GM23338 (cell line): ENCODE measurements at regions not wholly inside any gene's neighbourhood (a gene's known extent, or its start where the extent isn't known, plus 50 kb on each side); places are given as distances from the start of the nearest gene placed in this dataset.

ENCODE experiments used
- ATAC-seq: fragments of 200-7000 bp; cut with Tn5 transposase; 3 replicates; pipeline ENCODE4 v1.9.1; 2020
- DNase-seq: peaks from one replicate; pipeline ENCODE4 v3.0.0-alpha.2; 2015; ENCODE audit warnings: low spot score
- H2AFZ ChIP-seq: fragments of 200-600 bp; sonication (generic); 2 replicates; pipeline ENCODE4 v1.8.0; 2016; ENCODE audit warnings: antibody characterized with exemption, mild to moderate bottlenecking, moderate library complexity
- H3F3A ChIP-seq: fragments of 200-600 bp; sonication (generic); replicated peaks from 2 replicates; pipeline ENCODE4 v1.8.0; 2017; ENCODE audit warnings: antibody characterized with exemption, mixed run types, low read depth
- H3K27ac ChIP-seq: fragments of 200-600 bp; sonication (generic); 2 replicates; pipeline ENCODE4 v1.6.1; 2016; ENCODE audit warnings: low read depth
- H3K27me3 ChIP-seq: fragments of 200-600 bp; sonication (generic); 2 replicates; pipeline ENCODE4 v1.8.0; 2016; ENCODE audit warnings: mild to moderate bottlenecking, mixed run types, moderate library complexity; ENCODE audit not compliant: insufficient read depth
- H3K36me3 ChIP-seq: fragments of 200-600 bp; sonication (generic); 2 replicates; pipeline ENCODE4 v1.8.0; 2016; ENCODE audit warnings: mild to moderate bottlenecking; ENCODE audit not compliant: insufficient read depth
- H3K4me1 ChIP-seq: fragments of 200-600 bp; sonication (generic); 2 replicates; pipeline ENCODE4 v1.8.0; 2016; ENCODE audit warnings: mild to moderate bottlenecking, moderate library complexity; ENCODE audit not compliant: insufficient read depth
- H3K4me2 ChIP-seq: fragments of 200-600 bp; sonication (generic); 2 replicates; pipeline ENCODE4 v1.7.1; 2017; ENCODE audit warnings: mixed run types
- H3K4me3 ChIP-seq: fragments of 200-600 bp; sonication (generic); 2 replicates; pipeline ENCODE4 v1.6.1; 2016; ENCODE audit warnings: mixed run types
- H3K79me2 ChIP-seq: fragments of 200-600 bp; sonication (generic); replicated peaks from 2 replicates; pipeline ENCODE4 v1.8.0; 2017; ENCODE audit warnings: mild to moderate bottlenecking; ENCODE audit not compliant: insufficient read depth
- H3K9me2 ChIP-seq: fragments of 200-600 bp; sonication (generic); 2 replicates; pipeline ENCODE4 v1.8.0; 2017; ENCODE audit not compliant: insufficient read depth
- H4K20me1 ChIP-seq: fragments of 200-600 bp; sonication (generic); replicated peaks from 2 replicates; pipeline ENCODE4 v1.8.0; 2017; ENCODE audit warnings: mild to moderate bottlenecking; ENCODE audit not compliant: insufficient read depth
- H3K27ac Mint-ChIP-seq: 2 replicates; pipeline ENCODE4 v1.8.0; 2020; ENCODE audit warnings: inconsistent platforms, mild to moderate bottlenecking, moderate library complexity, mixed read lengths
- H3K27me3 Mint-ChIP-seq: 3 replicates; pipeline ENCODE4 v1.8.0; 2022; ENCODE audit warnings: low read depth, mild to moderate bottlenecking, moderate library complexity, mixed read lengths, inconsistent platforms; ENCODE audit not compliant: insufficient read depth, poor library complexity
- H3K36me3 Mint-ChIP-seq: 3 replicates; pipeline ENCODE4 v1.8.0; 2021; ENCODE audit warnings: low read depth, mild to moderate bottlenecking, inconsistent platforms, moderate library complexity, mixed read lengths
- H3K4me1 Mint-ChIP-seq: 3 replicates; pipeline ENCODE4 v1.8.0; 2020; ENCODE audit warnings: mild to moderate bottlenecking, inconsistent platforms, mixed read lengths
- H3K4me3 Mint-ChIP-seq: 3 replicates; pipeline ENCODE4 v1.8.0; 2021; ENCODE audit warnings: moderate library complexity, mild to moderate bottlenecking, inconsistent platforms, mixed read lengths
- H3K9me3 Mint-ChIP-seq: 3 replicates; pipeline ENCODE4 v1.8.0; 2020; ENCODE audit warnings: moderate library complexity, mild to moderate bottlenecking, inconsistent platforms, mixed read lengths
- CREB1 ChIP-seq: fragments of 250-450 bp; sonication (Bioruptor Pico); IDR thresholded peaks from 2 replicates; pipeline ENCODE4 v1.5.0; 2020; ENCODE audit warnings: low read depth, mild to moderate bottlenecking, moderate library complexity
- CTCF ChIP-seq, 2 experiments: fragments of 200-600 bp in 1 of 2; sonication (generic) in 1 of 2; conservative IDR thresholded peaks; 2 replicates each; pipeline versions ENCODE4 v1.5.1 to v1.6.1; 2016 to 2017; ENCODE audit warnings: antibody characterized with exemption in 2 of 2, low read depth in 2 of 2, mild to moderate bottlenecking in 2 of 2, moderate library complexity in 1 of 2
- ETS1 ChIP-seq: IDR thresholded peaks from 2 replicates; pipeline ENCODE4 v1.6.1; 2016; ENCODE audit warnings: antibody characterized with exemption
- EZH2phosphoT487 ChIP-seq: fragments of 200-600 bp; sonication (generic); IDR thresholded peaks from one replicate; pipeline ENCODE4 v1.8.1; 2018; ENCODE audit warnings: antibody characterized with exemption; ENCODE audit not compliant: unreplicated experiment
- STAT1 ChIP-seq: IDR thresholded peaks from one replicate; pipeline ENCODE4 v1.6.1; 2016; ENCODE audit warnings: antibody characterized with exemption; ENCODE audit not compliant: unreplicated experiment
- ZNF114 ChIP-seq: fragments of 250-450 bp; sonication (Bioruptor Pico); IDR thresholded peaks from 2 replicates; pipeline ENCODE4 v1.5.0; 2020; ENCODE audit warnings: mild to moderate bottlenecking, moderate library complexity
- TF ChIP-seq, protein P1 (sequence below): fragments of 250-450 bp; sonication (Bioruptor Pico); IDR thresholded peaks from 2 replicates; pipeline ENCODE4 v1.5.0; 2020; ENCODE audit warnings: mild to moderate bottlenecking, moderate library complexity

DNA sequence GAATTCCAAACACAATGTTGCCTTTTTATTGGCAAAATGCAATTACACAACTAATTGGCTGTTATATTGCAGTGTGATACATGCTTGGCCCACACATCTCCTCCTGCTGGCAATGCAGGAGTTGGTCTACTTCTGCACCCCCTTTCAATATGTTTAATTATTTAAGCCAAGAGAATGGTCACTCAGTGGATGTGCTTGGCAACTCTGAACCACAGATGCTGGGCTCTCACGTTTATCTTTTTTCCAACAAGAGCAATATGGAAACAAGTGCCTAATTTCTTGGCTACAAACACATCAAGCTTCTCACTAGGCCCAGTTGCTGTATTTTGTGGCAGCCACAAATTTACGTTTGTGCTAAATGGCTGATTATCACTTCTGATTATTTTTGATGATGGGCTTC is 1149.2 kb upstream of the CELF2 start:
- peak in 1 of 2 experiments; percentile 19; a peak in 1 of 4 replicates for TF ChIP-seq CTCF (conservative IDR thresholded peaks at IDR 0.05; ENCODE audit: low read depth in 2 of 2)
- TF ChIP-seq ETS1 = no peak
- no peak overlapping the region for H2AFZ ChIP-seq
- Mint-ChIP-seq H3K36me3 (no peaks in the 10 kb centered on the region), H3K27me3 (no peaks in the 10 kb centered on the region), H3K27ac (no peak overlapping the region), H3K4me1 (no peaks in the 10 kb centered on the region), H3K9me3 (no peaks in the 10 kb centered on the region), H3K4me3 (no peak overlapping the region)
- no peak overlapping the region for H3K4me3 ChIP-seq
- H3K27ac ChIP-seq = no peak overlapping the region
- no peaks in the 10 kb centered on the region for H3F3A ChIP-seq
- no peaks in the 10 kb centered on the region for H3K9me2 ChIP-seq
- DNase-seq = peak; percentile 3
- no peaks in the 10 kb centered on the region for H3K4me1 ChIP-seq
- ATAC-seq = no peak
- no peaks in the 10 kb centered on the region for H3K27me3 ChIP-seq
- no peaks in the 10 kb centered on the region for H4K20me1 ChIP-seq
- H3K79me2 ChIP-seq = no peaks in the 10 kb centered on the region
- H3K4me2 ChIP-seq = no peak overlapping the region
- H3K36me3 ChIP-seq = no peaks in the 10 kb centered on the region

DNA sequence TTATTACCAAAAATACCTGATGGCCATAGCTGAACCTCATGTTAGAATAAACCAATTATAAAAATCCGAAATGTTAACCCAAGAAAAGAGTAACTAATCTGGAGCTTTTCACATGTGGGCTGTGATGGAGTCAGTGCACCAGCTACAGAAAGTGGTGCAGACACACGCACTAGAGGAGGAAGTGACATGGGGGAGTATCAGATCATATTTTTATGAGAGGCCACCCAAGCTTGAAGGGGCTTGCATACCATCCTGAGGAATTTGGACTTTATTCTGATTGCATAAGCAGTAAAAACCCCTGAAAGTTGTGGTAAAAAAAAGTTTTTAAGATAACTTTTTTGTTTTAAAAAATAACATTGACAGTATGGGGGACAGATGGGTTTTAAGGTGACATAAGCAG is 1148.5 kb upstream of the CELF2 start:
- H3K27me3 ChIP-seq = no peaks in the 10 kb centered on the region
- H3K4me3 ChIP-seq = no peak overlapping the region
- no peaks in the 10 kb centered on the region for H3K9me2 ChIP-seq
- no peaks in the 10 kb centered on the region for H3F3A ChIP-seq
- H3K27ac ChIP-seq = no peak overlapping the region
- Mint-ChIP-seq H3K4me1 (no peaks in the 10 kb centered on the region), H3K36me3 (no peaks in the 10 kb centered on the region), H3K4me3 (no peak overlapping the region), H3K9me3 (no peaks in the 10 kb centered on the region), H3K27me3 (no peaks in the 10 kb centered on the region), H3K27ac (no peak overlapping the region)
- no peaks in the 10 kb centered on the region for H3K36me3 ChIP-seq
- H2AFZ ChIP-seq = peak overlapping the region; percentile 64; the same call in 1 of the 2 replicates
- H3K79me2 ChIP-seq = no peaks in the 10 kb centered on the region
- no peak for DNase-seq
- no peaks in the 10 kb centered on the region for H3K4me1 ChIP-seq
- no peak for ATAC-seq
- no peak for TF ChIP-seq EZH2phosphoT487
- H3K4me2 ChIP-seq = no peak overlapping the region
- no peaks in the 10 kb centered on the region for H4K20me1 ChIP-seq

- H3K36me3 ChIP-seq = no peaks in the 10 kb centered on the region
- Mint-ChIP-seq H3K27ac (no peak overlapping the region), H3K9me3 (no peaks in the 10 kb centered on the region), H3K4me1 (no peaks in the 10 kb centered on the region), H3K4me3 (no peak overlapping the region), H3K36me3 (no peaks in the 10 kb centered on the region), H3K27me3 (no peaks in the 10 kb centered on the region)
- peak overlapping the region; percentile 64; the same call in 1 of the 2 replicates for H2AFZ ChIP-seq
- H3K4me3 ChIP-seq = no peak overlapping the region
- H3K4me2 ChIP-seq = no peak overlapping the region
- H4K20me1 ChIP-seq = no peaks in the 10 kb centered on the region
- no peaks in the 10 kb centered on the region for H3F3A ChIP-seq
- DNase-seq (no peak), ATAC-seq (no peak)
- no peaks in the 10 kb centered on the region for H3K4me1 ChIP-seq
- no peak overlapping the region for H3K27ac ChIP-seq
- H3K79me2 ChIP-seq = no peaks in the 10 kb centered on the region
- H3K9me2 ChIP-seq = no peaks in the 10 kb centered on the region
- no peaks in the 10 kb centered on the region for H3K27me3 ChIP-seq
- no peak for TF ChIP-seq EZH2phosphoT487
- TF ChIP-seq, protein P1, sequence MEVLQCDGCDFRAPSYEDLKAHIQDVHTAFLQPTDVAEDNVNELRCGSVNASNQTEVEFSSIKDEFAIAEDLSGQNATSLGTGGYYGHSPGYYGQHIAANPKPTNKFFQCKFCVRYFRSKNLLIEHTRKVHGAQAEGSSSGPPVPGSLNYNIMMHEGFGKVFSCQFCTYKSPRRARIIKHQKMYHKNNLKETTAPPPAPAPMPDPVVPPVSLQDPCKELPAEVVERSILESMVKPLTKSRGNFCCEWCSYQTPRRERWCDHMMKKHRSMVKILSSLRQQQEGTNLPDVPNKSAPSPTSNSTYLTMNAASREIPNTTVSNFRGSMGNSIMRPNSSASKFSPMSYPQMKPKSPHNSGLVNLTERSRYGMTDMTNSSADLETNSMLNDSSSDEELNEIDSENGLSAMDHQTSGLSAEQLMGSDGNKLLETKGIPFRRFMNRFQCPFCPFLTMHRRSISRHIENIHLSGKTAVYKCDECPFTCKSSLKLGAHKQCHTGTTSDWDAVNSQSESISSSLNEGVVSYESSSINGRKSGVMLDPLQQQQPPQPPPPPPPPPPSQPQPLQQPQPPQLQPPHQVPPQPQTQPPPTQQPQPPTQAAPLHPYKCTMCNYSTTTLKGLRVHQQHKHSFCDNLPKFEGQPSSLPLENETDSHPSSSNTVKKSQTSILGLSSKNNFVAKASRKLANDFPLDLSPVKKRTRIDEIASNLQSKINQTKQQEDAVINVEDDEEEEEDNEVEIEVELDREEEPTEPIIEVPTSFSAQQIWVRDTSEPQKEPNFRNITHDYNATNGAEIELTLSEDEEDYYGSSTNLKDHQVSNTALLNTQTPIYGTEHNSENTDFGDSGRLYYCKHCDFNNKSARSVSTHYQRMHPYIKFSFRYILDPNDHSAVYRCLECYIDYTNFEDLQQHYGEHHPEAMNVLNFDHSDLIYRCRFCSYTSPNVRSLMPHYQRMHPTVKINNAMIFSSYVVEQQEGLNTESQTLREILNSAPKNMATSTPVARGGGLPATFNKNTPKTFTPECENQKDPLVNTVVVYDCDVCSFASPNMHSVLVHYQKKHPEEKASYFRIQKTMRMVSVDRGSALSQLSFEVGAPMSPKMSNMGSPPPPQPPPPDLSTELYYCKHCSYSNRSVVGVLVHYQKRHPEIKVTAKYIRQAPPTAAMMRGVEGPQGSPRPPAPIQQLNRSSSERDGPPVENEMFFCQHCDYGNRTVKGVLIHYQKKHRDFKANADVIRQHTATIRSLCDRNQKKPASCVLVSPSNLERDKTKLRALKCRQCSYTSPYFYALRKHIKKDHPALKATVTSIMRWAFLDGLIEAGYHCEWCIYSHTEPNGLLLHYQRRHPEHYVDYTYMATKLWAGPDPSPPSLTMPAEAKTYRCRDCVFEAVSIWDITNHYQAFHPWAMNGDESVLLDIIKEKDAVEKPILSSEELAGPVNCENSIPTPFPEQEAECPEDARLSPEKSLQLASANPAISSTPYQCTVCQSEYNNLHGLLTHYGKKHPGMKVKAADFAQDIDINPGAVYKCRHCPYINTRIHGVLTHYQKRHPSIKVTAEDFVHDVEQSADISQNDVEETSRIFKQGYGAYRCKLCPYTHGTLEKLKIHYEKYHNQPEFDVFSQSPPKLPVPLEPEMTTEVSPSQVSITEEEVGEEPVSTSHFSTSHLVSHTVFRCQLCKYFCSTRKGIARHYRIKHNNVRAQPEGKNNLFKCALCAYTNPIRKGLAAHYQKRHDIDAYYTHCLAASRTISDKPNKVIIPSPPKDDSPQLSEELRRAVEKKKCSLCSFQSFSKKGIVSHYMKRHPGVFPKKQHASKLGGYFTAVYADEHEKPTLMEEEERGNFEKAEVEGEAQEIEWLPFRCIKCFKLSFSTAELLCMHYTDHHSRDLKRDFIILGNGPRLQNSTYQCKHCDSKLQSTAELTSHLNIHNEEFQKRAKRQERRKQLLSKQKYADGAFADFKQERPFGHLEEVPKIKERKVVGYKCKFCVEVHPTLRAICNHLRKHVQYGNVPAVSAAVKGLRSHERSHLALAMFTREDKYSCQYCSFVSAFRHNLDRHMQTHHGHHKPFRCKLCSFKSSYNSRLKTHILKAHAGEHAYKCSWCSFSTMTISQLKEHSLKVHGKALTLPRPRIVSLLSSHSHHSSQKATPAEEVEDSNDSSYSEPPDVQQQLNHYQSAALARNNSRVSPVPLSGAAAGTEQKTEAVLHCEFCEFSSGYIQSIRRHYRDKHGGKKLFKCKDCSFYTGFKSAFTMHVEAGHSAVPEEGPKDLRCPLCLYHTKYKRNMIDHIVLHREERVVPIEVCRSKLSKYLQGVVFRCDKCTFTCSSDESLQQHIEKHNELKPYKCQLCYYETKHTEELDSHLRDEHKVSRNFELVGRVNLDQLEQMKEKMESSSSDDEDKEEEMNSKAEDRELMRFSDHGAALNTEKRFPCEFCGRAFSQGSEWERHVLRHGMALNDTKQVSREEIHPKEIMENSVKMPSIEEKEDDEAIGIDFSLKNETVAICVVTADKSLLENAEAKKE (CRISPR knock-in tag) = no peak
- TF ChIP-seq ZNF114 (CRISPR knock-in tag) = no peak
- TF ChIP-seq CREB1 (CRISPR knock-in tag) = no peak
- TF ChIP-seq STAT1 = no peak
These were observed 1148.0 kb upstream of the CELF2 start for GRCh38 chr10:9869606-9870176.
